HG02571 (cell line): ENCODE measurements at regions not wholly inside any gene's neighbourhood (a gene's known extent, or its start where the extent isn't known, plus 50 kb on each side); places are given as distances from the start of the nearest gene placed in this dataset.
"Not testable (repeated sequence)": the region's sequence is repeated elsewhere in the genome, so short reads cannot be mapped to it uniquely, and the experiment has no call there.

Experiments used
- ATAC-seq: cut with Tn5 transposase; IDR thresholded peaks from one replicate; pipeline ENCODE4 v1.9.1; 2021; ENCODE audit warnings: mild to moderate bottlenecking, moderate library complexity; ENCODE audit not compliant: unreplicated experiment

DNA sequence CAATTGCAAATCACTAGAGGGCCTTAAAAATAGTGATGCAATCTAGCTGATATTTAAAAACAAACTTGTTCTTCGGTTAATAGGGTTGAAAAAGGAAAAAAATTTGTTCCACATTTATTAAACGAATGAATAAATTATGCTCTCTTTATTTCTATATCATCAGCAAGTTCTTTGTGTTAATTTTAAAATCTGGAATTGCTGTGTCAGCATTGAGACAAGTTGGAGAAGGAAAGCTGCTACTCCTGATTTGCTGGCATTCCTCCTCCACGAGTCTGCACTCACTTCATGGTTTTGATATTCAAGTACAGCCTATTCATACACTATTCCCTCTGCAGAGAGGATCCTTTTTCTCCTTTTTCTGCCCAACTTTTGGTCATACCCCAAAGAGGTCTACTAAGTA is 117.6 kb downstream of the MRPL39 start:
- ATAC-seq = no peak

DNA sequence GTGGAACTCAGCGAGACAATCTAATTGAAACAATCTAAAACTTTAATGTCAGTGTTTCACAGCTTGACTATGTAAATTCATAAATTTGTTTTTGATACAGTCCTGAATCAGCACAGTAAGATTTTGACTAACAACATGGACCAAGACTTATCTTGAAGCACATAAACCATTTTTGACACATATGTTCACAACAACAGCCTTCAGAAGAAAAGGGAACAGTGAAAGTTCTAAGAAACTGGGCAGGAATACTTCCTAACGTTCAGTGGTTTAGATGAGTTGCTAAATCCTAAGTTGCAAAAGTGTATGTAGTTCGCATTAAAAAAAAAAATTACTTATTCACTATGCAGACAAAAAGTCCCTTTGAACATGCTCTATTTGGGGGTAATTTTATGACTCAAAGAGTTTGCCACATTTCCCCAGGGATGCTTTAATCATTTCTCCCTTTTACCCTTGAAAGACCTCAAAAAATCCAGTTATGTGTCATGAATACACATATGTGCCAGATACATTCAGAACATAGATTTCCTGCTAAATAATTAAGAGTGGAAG is 120.2 kb downstream of the MRPL39 start:
- ATAC-seq = peak; percentile 57

DNA sequence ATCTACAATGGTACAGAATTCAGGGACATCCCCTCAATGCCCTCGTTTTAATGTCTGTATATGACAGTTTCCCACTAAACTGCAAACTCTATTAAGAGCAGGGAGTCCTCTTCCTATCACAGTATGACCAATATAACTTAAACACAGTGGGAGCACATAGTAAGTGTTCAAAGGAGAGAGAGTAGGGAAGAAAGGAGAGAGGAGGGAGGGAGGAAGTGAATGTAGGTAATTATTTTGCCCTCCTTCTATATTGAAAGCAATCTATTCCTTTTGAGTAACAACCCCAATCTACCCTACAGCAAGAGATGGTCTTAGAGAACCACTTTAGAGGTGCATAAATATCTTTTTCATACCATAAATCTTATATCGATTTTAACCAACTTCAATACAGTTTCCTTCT is 121.4 kb downstream of the MRPL39 start:
- no peak for ATAC-seq

DNA sequence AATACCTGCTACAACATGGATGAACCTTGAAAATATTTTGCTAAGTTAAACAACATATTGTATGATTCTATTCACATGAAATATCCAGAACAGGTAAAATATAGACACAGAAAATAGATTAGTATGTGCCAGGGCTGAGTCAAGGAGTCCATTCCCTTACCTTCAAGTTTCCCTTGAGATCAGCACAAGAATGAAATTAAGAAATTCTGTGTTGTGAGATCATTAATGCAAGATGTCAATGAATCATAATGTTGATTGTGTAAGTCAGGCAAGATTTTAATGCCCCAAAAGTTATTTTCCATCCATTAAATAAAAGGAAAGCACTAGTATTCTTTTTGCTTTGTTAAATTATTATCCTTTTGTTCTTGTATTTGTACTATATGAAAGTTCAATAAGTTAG is 139.4 kb downstream of the MRPL39 start:
- ATAC-seq = no peak

DNA sequence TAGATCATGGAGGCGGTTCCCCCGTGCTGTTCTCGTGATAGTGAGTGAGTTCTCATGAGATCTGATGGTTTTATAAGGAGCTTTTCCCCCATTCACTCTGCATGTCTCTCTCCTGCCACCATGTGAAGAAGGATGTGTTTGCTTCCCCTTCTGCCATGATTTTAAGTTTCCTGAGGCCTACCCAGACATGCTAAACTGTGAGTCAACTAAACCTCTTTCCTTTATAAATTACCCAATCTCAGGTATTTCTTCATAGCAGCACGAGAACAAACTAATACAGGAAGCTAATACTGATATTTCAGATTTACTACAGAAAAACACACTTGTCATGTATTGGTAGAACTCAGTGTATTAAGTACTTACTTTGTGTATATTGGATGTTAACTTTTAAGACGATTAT is 140.2 kb downstream of the MRPL39 start:
- not testable (repeated sequence) for ATAC-seq

DNA sequence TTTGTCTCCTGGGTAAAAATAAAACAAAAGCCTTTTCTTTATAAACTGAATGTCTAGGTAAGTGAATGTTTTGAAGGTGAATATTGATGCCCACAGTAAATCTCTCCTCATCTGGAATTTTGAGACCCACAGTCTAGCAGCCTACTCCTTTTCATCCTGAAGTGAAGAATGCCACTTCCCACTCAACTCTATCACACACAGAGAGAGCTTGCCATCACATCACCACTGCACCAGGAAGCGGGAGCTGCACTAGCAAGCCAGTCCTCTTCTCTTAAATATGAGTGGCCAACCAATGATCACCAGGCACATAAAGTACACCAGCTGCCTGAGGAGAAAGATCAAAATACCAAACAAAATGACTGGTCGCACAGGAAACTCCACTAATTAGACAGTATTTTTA is 140.8 kb downstream of the MRPL39 start:
- no peak for ATAC-seq

DNA sequence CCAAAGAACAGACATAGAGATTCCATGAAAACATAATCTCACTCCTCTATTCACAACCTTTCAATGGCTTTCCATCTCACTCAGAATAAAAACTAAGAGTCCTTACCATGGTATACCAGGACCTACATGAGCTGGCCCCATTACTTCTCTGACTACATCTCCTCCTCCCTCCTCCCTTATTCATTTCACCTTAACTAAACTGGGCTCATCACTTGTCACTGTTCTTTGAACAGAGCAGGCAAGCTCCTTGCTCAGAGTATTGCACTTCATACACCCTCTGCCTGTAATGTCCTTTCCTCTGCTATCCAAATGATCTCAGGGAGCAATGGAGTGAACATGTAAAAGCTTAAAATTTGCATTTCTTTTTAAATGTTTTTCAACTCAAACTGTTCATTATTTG is 142.0 kb downstream of the MRPL39 start:
- ATAC-seq = no peak

DNA sequence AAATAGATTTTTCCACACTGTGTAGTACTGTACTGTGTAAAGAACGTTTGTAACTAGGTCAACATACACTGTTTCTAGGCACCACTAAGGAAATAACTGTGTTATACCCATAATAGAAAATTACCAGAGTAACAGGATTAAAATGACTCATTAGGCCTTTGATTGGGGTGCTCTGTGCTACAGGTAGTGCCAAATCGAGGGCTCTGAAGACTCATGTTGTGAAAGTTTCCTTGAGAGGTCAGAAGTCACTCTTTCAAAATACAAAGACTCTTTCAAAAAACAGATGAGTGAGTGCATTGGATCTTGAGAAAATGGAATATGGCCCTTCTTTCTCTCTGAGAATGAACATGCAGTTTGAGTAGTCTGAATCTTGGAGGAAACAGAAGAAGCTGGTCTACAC is 143.0 kb downstream of the MRPL39 start:
- ATAC-seq = peak; percentile 47

DNA sequence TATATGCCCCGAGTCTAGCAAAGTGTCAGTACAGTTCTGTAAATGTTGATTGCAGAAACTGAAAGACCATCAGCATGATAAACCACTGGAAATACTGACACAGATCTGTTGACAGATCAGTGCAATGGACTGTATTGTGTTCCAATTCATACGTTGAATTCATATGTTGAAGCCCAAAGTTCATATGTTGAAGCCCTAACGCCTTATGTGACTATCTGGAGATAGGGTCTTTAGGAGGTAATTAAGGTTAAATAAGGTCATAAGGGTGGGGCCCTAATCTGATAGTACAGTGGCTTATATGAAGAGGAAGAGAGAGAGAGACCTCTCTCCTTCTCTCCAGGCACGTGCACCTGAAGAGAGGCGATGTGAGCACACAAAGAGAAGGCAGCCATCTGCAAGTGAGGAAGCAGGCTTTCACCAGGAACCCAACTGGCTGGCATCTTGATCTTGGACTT is 144.7 kb downstream of the MRPL39 start:
- peak; percentile 47 for ATAC-seq

DNA sequence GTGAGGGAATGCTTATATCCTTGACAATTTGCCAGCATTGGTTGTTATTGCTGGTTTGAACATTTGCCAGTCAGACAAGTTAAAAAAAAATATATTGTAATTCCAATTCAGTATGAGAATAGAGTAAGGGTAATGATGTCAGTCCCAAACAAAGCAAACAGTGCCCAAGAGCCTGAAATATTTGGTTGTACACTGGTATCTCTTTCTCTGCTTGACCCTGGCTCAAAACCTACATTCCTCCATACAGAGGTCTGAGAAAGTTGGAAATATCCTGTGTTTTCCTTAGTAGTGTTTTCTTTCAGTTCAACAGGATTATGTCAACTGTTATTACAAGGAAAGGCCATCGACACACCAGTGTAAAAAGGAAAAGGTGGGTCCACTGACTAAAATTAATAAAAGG is 145.6 kb downstream of the MRPL39 start:
- ATAC-seq = no peak

DNA sequence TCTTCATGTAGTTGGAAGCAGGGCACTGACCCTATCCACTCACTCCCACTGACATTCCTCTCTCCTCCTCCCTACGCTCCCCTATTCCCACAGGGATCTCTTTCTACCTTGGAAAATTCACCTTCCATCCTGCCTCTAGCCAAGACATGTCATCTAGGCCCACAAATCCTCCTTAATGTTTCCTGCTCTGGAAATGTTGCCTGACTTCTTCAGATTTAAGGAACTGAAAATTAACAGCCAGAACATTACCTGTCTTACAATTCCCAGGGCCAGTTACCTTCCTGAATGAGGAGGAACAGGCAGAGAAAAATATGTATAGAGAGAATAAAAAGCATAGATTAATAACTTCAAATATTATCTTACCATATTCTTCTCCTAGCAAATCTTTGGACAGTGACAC is 147.3 kb downstream of the MRPL39 start:
- no peak for ATAC-seq

DNA sequence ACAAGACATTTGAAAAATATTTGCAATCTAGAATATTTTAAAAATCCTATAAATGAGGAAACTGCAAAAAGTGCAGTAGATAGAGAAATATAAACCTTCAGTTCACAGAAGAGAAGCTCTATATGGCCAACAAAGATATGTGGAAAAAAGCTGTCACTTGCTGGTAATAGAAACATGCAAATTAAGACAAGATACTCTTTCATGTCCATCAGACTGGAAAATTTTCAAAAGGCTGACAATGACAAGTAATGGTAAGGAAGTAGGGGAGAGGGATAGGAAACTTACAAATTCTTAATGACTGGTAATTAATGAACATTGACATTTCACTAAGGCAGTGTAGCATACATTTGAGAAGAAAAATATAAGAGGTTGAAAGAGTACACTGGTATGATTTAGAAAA is 147.9 kb downstream of the MRPL39 start:
- ATAC-seq = no peak

DNA sequence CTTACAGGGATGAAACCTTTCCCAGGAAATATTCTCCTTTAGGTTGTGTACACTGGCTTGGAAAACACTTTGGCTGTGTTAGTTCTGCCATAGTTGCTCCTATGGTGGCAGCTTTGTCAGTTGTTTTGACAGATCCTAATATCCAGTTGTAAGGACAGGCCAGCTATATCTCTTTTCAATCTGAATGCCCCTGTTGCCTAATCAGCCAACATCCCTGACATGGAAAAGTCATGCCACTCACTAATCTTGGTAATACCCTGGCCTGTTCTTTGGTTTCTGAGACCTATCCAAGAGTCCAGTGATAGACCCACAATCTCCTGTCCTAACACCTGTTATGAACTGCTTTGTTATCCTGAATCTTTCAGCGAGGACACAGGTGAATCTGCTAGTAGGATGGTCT is 148.8 kb downstream of the MRPL39 start:
- no peak for ATAC-seq

DNA sequence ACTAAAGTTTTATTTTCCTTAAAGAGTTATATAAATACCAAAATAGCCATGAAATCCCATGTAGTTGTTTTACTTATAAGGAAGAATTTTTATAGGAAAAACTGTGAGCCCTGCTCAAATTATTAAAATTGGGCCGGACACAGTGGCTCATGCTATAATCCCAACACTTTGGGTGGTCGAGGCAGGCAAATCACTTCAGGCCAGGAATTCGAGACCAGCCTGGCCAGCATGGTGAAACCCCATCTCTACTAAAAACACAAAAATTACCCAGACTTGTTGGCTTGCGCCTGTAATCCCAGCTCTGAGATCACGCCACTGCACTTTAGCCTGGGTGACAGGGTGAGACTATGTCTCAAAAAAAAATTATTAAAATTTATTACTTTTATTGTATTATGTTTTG is 149.3 kb downstream of the MRPL39 start:
- ATAC-seq = no peak

DNA sequence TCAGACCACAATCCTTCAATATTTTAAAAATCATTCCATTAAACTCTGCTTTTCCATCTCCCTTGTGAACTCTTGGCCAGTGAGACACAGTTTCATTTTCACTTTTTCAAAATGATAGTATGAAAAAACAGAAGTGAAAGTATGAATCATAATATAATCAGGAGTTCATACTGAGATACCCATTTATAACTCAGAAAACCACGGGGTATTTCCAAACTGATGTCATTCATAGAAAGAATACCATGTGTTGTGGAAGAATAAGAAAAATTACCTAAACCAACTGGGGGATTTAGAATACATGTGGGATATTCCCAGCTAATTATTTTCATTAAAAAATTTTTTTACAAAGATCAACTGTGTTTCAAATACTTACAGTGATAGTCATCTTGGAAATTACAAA is 149.9 kb downstream of the MRPL39 start:
- ATAC-seq = peak; percentile 55

DNA sequence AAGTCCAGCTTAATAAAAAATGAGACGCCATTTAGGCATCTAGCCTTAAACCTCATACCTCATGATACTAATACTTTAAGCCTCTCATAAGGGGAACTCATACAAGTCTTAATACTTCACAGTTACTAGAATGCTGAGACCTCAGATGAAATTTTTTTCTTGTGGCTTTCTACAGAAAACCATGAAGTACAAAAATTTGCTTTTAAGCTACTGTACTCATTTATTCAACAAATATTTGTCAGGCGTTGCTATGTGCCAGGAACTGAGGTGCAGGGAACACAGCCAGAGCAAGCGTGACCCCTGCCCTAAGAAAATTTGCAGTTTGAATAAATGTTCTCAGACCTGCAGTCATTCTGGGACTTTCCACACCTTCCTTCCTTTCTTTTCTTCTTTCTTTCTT is 150.6 kb downstream of the MRPL39 start:
- ATAC-seq = peak; percentile 46

DNA sequence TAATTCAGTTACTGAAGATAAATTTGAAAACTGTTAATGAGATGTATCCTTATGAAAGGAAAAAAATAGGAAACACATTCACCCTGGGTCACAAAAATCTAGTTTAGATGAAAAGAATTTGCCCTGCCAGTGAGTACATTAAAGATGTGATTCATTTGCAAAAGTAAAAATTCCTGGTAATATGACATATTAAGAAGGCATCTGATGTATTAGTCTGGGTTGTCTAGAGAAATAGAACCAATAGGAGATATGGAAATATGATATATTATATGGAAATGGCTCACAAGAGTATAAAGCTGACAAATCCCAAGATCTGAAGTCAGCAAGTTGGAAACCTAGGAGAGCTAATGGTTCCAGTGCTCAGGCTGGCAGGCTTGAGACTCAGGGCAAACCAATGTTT is 153.8 kb downstream of the MRPL39 start:
- no peak for ATAC-seq

DNA sequence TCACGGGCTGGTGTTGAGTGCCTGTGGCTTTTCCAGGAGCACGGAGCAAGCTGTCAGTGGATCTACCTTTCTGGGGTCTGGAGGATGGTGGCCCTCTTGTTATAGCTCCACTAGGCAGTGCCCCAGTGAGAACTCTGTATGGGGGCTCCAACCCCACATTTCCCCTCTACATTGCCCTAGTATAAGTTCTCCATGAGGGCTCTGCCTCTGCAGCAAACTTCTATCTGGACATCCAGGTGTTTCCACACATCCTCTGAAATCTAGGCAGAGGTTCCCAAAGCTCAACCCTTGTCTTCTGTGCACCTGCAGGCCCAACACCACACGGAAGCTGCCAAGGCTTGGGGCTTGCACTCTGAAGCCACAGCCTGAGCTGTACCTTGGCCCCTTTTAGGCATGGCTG is 157.3 kb downstream of the MRPL39 start:
- no peak for ATAC-seq

DNA sequence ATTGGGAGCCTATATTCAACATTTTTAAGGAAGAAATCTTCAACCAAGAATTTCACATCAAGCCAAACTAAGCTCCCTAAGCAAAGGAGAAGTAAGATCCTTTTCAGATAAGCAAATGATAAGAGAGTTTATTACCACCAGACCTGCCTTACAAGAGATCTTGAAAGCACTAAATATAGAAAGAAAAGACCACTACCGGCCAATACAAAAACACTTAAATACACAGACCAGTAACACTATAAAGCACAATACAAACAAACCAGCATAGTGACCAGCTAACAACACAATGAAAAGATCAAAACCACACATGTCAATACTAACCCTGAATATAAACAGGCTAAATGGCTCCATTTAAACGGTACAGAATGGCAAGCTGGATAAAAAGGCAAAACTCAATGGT is 165.4 kb downstream of the MRPL39 start:
- ATAC-seq = no peak

DNA sequence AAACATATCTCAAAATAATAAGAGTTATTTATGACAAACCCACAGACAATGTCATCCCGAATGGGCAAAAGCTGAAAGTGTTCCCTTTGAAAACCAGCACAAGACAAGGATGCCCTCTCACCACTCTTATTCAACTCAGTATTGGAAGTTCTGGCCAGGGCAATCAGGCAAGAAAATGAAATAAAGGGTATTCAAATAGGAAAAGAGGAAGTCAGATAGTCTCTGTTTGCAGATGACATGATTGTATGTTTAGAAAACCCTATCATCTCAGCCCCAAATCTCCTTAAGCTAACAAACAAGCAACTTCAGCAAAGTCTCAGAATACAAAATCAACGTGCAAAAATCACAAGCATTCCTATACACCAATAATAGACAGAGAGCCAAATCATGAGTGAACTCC is 169.8 kb downstream of the MRPL39 start:
- ATAC-seq = not testable (repeated sequence)

DNA sequence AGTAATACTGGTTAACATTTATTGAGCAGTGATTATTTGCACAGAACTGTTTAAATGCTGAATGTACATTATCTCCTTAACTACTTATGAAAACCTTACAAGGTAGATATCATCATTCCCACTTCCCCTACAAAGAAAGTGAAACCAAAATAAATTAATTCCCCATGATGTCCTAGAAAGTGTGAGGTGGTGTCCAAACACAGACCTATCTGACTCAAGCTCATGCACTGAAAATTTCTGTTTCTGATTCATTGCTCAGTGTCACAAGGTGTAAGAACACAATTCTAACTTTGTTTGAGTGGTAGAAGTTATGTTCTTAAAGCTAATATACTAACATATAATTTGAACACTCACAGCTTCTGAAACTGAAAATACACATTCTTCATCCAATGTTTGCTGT is 178.7 kb downstream of the MRPL39 start:
- peak; percentile 56 for ATAC-seq

DNA sequence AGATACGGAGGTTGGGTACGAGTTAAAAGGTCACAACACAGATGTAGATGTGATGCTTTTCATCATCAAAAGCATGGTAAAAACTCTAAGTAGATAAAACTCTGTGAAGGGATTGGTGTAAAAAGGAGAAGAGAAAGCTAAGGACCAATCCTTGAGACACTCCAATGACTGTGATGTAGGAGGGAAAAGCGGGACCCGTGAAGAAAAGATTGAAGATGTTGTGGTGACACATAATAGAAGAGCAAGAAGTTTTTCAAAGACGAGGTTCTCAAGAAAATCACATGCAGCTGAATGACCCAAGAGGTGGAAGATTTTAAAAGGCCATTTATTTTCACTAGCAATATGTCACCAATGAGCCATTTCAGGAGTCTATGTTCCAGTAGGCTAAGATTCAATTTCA is 179.5 kb downstream of the MRPL39 start:
- no peak for ATAC-seq

DNA sequence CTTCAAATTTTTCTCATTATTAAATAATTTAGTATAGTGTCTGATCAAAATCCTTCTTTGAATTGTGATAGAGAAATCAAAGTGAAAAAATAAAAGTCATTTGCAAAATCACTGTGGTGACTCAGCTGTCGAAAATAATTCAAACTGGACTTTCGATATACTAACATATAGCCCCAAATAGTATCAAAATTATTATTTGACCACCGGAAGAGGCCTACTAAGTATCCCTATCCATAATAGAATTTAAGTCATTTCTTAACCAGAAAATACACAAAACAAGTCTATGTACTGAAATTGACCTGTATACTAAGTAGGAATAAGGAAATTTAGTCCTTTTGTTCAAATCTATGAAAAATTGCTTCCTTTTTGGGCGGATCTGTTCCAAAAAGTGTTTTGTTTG is 180.7 kb downstream of the MRPL39 start:
- ATAC-seq = no peak

DNA sequence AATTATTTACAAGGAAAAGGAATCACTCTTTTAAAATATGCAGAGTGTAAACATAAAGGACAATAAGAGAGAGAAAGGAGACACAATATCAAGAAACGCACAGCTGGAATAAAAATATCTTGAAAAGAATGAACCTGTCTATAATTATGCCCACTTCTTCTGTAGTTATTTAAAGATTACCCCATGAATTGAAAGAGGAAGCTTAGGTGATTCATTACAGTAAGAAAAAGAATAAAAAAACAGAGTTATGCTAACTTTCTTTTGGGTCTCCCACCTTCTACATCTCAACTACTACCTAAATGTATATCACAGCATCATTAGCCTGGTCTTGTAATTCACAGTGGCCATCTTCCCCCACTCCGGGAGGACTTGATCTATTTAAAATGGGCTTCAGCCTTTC is 182.1 kb downstream of the MRPL39 start:
- no peak for ATAC-seq
